ENCODE measurements at regions not wholly inside any gene's neighbourhood (a gene's known extent, or its start where the extent isn't known, plus 50 kb on each side); places are given as distances from the start of the nearest gene placed in this dataset.

GRCh38 chr13:31424130-31424729, 224.5 kb downstream of the B3GLCT start:
- H3K9me3 ChIP-seq (ENCODE audit: control insufficient read depth, insufficient read depth, low read length): no peaks in the 10 kb centered on the region
- CTCF ChIA-PET: interaction anchor here (0.5 to 11.7 kb wide), 45 partner anchors 11 to 1292 kb away, joined by 3 to 348 read pairs (median 4); partner anchors contain the start of gene B3GLCT
- H3K27me3 ChIP-seq (ENCODE audit: control insufficient read depth, insufficient read depth, low read length): peaks cover 12% of the 10 kb centered on the region
- POLR2A ChIA-PET: no interaction called here
- TF ChIP-seq CTCF (IDR thresholded peaks at IDR 0.05; ENCODE audit: low read depth, low read length): peak; percentile 99
- no peak overlapping the region for H3K4me3 ChIP-seq (ENCODE audit: low read depth, low read length)
- no peak overlapping the region for H3K27ac ChIP-seq (ENCODE audit: low read depth, low read length)
- DNase-seq (ENCODE audit: low read depth, low spot score): peak; percentile 48

DNA sequence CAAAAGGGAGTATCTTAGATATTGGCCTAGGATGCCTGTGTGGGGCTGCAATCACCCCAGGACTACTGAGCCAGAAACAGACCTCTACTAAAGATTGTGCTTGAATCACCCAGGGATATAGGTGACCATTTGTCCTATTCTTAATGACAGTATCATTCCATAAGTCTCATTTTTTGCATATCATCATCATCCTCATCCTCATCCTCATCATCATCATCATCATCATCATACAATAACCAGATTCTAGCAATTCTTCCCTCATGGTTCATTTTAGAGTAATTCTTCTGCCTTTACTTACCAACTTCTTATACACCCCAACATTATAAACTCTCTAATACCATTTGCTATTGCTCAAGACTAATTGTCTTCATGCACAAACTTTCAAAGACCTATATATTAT, 226.6 kb downstream of the B3GLCT start:
- ChIA-PET POLR2A (no interaction called here), CTCF (interaction anchor here (0.9 to 11.7 kb wide), 4 partner anchors 188 to 371 kb away, joined by 3 to 348 read pairs (median 8); no protein-coding TSS in a partner anchor)
- DNase-seq (ENCODE audit: low read depth, low spot score): no peak
- no peak for TF ChIP-seq CTCF (IDR thresholded peaks at IDR 0.05; ENCODE audit: low read depth, low read length)
- H3K27me3 ChIP-seq (ENCODE audit: control insufficient read depth, insufficient read depth, low read length): peaks cover 3% of the 10 kb centered on the region
- no peaks in the 10 kb centered on the region for H3K9me3 ChIP-seq (ENCODE audit: control insufficient read depth, insufficient read depth, low read length)
- no peak overlapping the region for H3K27ac ChIP-seq (ENCODE audit: low read depth, low read length)
- H3K4me3 ChIP-seq (ENCODE audit: low read depth, low read length): no peak overlapping the region

GRCh38 chr13:31427151-31428100, 227.7 kb downstream of the B3GLCT start:
- POLR2A ChIA-PET: no interaction called here
- CTCF ChIA-PET: interaction anchor here (0.7 to 11.7 kb wide), 3 partner anchors 189 to 352 kb away, joined by 3 to 348 read pairs (median 13); no protein-coding TSS in a partner anchor
- peaks cover 3% of the 10 kb centered on the region for H3K27me3 ChIP-seq (ENCODE audit: control insufficient read depth, insufficient read depth, low read length)
- no peaks in the 10 kb centered on the region for H3K9me3 ChIP-seq (ENCODE audit: control insufficient read depth, insufficient read depth, low read length)
- no peak overlapping the region for H3K4me3 ChIP-seq (ENCODE audit: low read depth, low read length)
- H3K27ac ChIP-seq (ENCODE audit: low read depth, low read length): no peak overlapping the region
- DNase-seq (ENCODE audit: low read depth, low spot score): no peak
- TF ChIP-seq CTCF (IDR thresholded peaks at IDR 0.05; ENCODE audit: low read depth, low read length): no peak

- peak; percentile 77 for TF ChIP-seq CTCF (IDR thresholded peaks at IDR 0.05; ENCODE audit: low read depth, low read length)
- no peak overlapping the region for H3K4me3 ChIP-seq (ENCODE audit: low read depth, low read length)
- peaks cover 3% of the 10 kb centered on the region for H3K27me3 ChIP-seq (ENCODE audit: control insufficient read depth, insufficient read depth, low read length)
- no peak overlapping the region for H3K27ac ChIP-seq (ENCODE audit: low read depth, low read length)
- H3K9me3 ChIP-seq (ENCODE audit: control insufficient read depth, insufficient read depth, low read length): no peaks in the 10 kb centered on the region
- CTCF ChIA-PET: interaction anchor here (0.5 to 1.5 kb wide), 56 partner anchors 10 to 882 kb away, joined by 3 to 59 read pairs (median 4); partner anchors contain the start of genes B3GLCT and RXFP2
- POLR2A ChIA-PET: no interaction called here
- DNase-seq (ENCODE audit: low read depth, low spot score): no peak
These were observed 232.0 kb downstream of the B3GLCT start for GRCh38 chr13:31431722-31432137.

Data from AG04450 (cell line).